Caco-2 (cell line): ENCODE measurements at regions not wholly inside any gene's neighbourhood (a gene's known extent, or its start where the extent isn't known, plus 50 kb on each side); places are given as distances from the start of the nearest gene placed in this dataset.
A peak's percentile ranks its signal among the peaks of the same experiment; 100 is the strongest.

ENCODE experiments used
- BruUV-seq: library from RNA; stranded (reverse); fragments of 400-500 nt; replicated peaks from 2 replicates; lab custom pipeline; 2021; lab: Mats Ljungman, UMichigan
- CTCF ChIA-PET: fragments of 300-600 bp; sonication (Branson Sonifier 250); formaldehyde crosslinking; loops from one replicate; lab custom pipeline; 2022; ENCODE audit warnings: antibody characterized with exemption; lab: Charles Lee
- POLR2A ChIA-PET: fragments of 300-600 bp; sonication (Branson Sonifier 250); formaldehyde crosslinking; loops from one replicate; lab custom pipeline; 2022; ENCODE audit warnings: antibody characterized with exemption; lab: Charles Lee
- DNase-seq, 2 experiments: peaks; one replicate each; pipeline versions ENCODE4 v3.0.0 to v3.0.0-alpha.2; 2020 to 2022
- H3K27me3 ChIP-seq: replicated peaks from 2 replicates; pipeline ENCODE4 v1.6.0; 2011; ENCODE audit warnings: low read length; ENCODE audit not compliant: control insufficient read depth, insufficient read depth
- H3K36me3 ChIP-seq: 2 replicates; pipeline ENCODE4 v1.5.1; 2011; ENCODE audit warnings: low read length; ENCODE audit not compliant: control insufficient read depth, insufficient read depth
- H3K4me1 ChIP-seq: fragments of 250-450 bp; sonication (Bioruptor Pico); 2 replicates; pipeline ENCODE4 v1.5.1; 2020; ENCODE audit warnings: mild to moderate bottlenecking
- H3K4me3 ChIP-seq: 2 replicates; pipeline ENCODE4 v1.5.1; 2011; ENCODE audit warnings: low read depth, mild to moderate bottlenecking, control low read depth, low read length
- H3K9me3 ChIP-seq: fragments of 250-450 bp; sonication (Bioruptor Pico); 2 replicates; pipeline ENCODE4 v1.5.1; 2020; ENCODE audit warnings: mild to moderate bottlenecking, moderate library complexity
- H3K27ac Mint-ChIP-seq: one replicate; pipeline ENCODE4 v1.8.0; 2022; ENCODE audit warnings: mixed read lengths; ENCODE audit not compliant: unreplicated experiment
- H3K27me3 Mint-ChIP-seq: one replicate; pipeline ENCODE4 v1.8.0; 2022; ENCODE audit warnings: mixed read lengths; ENCODE audit not compliant: insufficient read depth, unreplicated experiment
- H3K36me3 Mint-ChIP-seq: one replicate; pipeline ENCODE4 v1.8.0; 2022; ENCODE audit warnings: mild to moderate bottlenecking, mixed read lengths; ENCODE audit not compliant: insufficient read depth, unreplicated experiment
- H3K4me1 Mint-ChIP-seq: one replicate; pipeline ENCODE4 v1.8.0; 2022; ENCODE audit warnings: low read depth, mixed read lengths; ENCODE audit not compliant: unreplicated experiment
- H3K4me3 Mint-ChIP-seq: one replicate; pipeline ENCODE4 v1.8.0; 2022; ENCODE audit warnings: mild to moderate bottlenecking, moderate library complexity, mixed read lengths; ENCODE audit not compliant: unreplicated experiment
- H3K9me3 Mint-ChIP-seq: one replicate; pipeline ENCODE4 v1.8.0; 2022; ENCODE audit warnings: mixed read lengths; ENCODE audit not compliant: unreplicated experiment
- intact Hi-C: fragments of 100-400 bp; cut with micrococcal nuclease; formaldehyde crosslinking; loops from one replicate; pipeline ENCODE4 v1.10.0; 2022; ENCODE audit not compliant: unreplicated experiment
- TF ChIP-seq, protein P1 (sequence below), 2 experiments: fragments of 200-600 bp in 1 of 2; IDR thresholded peaks; 1 replicate in 1 of 2; 2 replicates in 1 of 2; pipeline versions ENCODE4 v1.5.1 to v1.8.0; 2011 to 2022; ENCODE audit warnings: antibody characterized with exemption in 1 of 2, control low read depth in 1 of 2, inconsistent platforms in 1 of 2, low read depth in 1 of 2, low read length in 1 of 2, mild to moderate bottlenecking in 1 of 2, moderate library complexity in 1 of 2; ENCODE audit not compliant: insufficient read depth in 1 of 2, severe bottlenecking in 1 of 2, unreplicated experiment in 1 of 2

DNA sequence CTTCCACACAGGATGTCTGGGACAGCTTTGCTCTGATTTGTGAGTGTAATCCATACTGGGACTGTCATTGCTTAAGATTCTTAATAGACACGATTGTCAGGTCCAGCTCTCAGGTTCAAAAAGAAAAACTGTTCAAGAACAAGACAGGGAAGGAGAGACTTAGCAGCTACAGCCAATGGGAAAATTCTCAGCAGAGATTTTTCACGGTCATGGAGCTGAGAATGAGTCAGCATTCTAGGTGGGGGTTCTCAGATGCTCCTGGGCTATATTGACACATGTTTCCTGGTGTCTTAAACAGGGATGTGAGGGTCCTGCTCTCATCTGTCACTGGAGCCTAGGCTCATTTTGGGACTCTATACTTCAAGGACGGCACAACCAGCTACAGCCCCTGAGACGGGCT lies 318.3 kb downstream of the RRAGC start:
- DNase-seq: no peak
- no peaks in the 10 kb centered on the region for H3K27me3 ChIP-seq
- H3K36me3 ChIP-seq: no peaks in the 10 kb centered on the region
- Mint-ChIP-seq H3K4me1 (no peaks in the 10 kb centered on the region), H3K9me3 (no peaks in the 10 kb centered on the region), H3K27me3 (peaks cover 4% of the 10 kb centered on the region), H3K27ac (peak overlapping the region; percentile 31), H3K36me3 (no peaks in the 10 kb centered on the region), H3K4me3 (no peak overlapping the region)
- H3K9me3 ChIP-seq: no peaks in the 10 kb centered on the region
- no peaks in the 10 kb centered on the region for H3K4me1 ChIP-seq
- ChIA-PET POLR2A (no interaction called here), CTCF (no interaction called here)
- intact Hi-C loops: no loop called here
- TF ChIP-seq, protein P1, sequence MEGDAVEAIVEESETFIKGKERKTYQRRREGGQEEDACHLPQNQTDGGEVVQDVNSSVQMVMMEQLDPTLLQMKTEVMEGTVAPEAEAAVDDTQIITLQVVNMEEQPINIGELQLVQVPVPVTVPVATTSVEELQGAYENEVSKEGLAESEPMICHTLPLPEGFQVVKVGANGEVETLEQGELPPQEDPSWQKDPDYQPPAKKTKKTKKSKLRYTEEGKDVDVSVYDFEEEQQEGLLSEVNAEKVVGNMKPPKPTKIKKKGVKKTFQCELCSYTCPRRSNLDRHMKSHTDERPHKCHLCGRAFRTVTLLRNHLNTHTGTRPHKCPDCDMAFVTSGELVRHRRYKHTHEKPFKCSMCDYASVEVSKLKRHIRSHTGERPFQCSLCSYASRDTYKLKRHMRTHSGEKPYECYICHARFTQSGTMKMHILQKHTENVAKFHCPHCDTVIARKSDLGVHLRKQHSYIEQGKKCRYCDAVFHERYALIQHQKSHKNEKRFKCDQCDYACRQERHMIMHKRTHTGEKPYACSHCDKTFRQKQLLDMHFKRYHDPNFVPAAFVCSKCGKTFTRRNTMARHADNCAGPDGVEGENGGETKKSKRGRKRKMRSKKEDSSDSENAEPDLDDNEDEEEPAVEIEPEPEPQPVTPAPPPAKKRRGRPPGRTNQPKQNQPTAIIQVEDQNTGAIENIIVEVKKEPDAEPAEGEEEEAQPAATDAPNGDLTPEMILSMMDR (IDR thresholded peaks at IDR 0.05; ENCODE audit: insufficient read depth in 1 of 2, low read depth in 1 of 2, low read length in 1 of 2, severe bottlenecking in 1 of 2, unreplicated experiment in 1 of 2): no peak
- no peak overlapping the region for H3K4me3 ChIP-seq
- no TSS peak for BruUV-seq

- POLR2A ChIA-PET: no interaction called here
- Mint-ChIP-seq H3K9me3 (no peaks in the 10 kb centered on the region), H3K36me3 (no peaks in the 10 kb centered on the region), H3K27me3 (peaks cover 4% of the 10 kb centered on the region), H3K4me1 (no peaks in the 10 kb centered on the region), H3K4me3 (no peak overlapping the region), H3K27ac (no peak overlapping the region)
- DNase-seq: no peak
- TF ChIP-seq, protein P1 (IDR thresholded peaks at IDR 0.05; ENCODE audit: insufficient read depth in 1 of 2, low read depth in 1 of 2, low read length in 1 of 2, severe bottlenecking in 1 of 2, unreplicated experiment in 1 of 2): no peak
- Histone ChIP-seq H3K4me3 (no peak overlapping the region), H3K27me3 (no peaks in the 10 kb centered on the region), H3K9me3 (no peaks in the 10 kb centered on the region), H3K36me3 (no peaks in the 10 kb centered on the region), H3K4me1 (no peaks in the 10 kb centered on the region)
- BruUV-seq: no TSS peak
- CTCF ChIA-PET: no interaction called here
- intact Hi-C loops: no loop called here
These were observed 319.6 kb downstream of the RRAGC start for GRCh38 chr1:38539931-38540330.

DNA sequence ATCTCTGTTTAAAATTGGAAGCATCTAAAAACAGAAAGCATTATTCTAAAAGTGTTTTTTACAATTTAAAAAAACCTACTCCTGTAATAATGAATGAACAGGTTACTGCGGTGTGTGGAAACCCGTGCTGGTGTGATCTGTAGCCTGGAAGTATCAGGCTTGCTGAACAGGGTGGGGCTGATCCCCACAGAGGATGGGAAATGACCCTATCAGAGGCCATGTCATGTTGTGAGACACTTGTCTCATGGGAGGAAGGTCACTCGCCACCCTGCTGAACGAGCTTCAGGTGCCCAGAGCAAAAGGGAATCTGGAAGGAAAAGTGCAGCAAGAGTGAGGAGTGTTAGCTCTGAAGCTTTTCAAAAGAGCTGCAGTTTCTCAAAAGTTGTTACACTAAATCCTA lies 320.7 kb downstream of the RRAGC start:
- Mint-ChIP-seq H3K36me3 (no peaks in the 10 kb centered on the region), H3K27ac (no peak overlapping the region), H3K4me1 (no peaks in the 10 kb centered on the region), H3K4me3 (no peak overlapping the region), H3K9me3 (no peaks in the 10 kb centered on the region), H3K27me3 (peaks cover 4% of the 10 kb centered on the region)
- ChIA-PET POLR2A (no interaction called here), CTCF (no interaction called here)
- H3K4me3 ChIP-seq: no peak overlapping the region
- no peaks in the 10 kb centered on the region for H3K36me3 ChIP-seq
- no peak for DNase-seq
- H3K9me3 ChIP-seq: no peaks in the 10 kb centered on the region
- intact Hi-C loops: no loop called here
- H3K27me3 ChIP-seq: no peaks in the 10 kb centered on the region
- TF ChIP-seq, protein P1 (IDR thresholded peaks at IDR 0.05; ENCODE audit: insufficient read depth in 1 of 2, low read depth in 1 of 2, low read length in 1 of 2, severe bottlenecking in 1 of 2, unreplicated experiment in 1 of 2): no peak
- no peaks in the 10 kb centered on the region for H3K4me1 ChIP-seq
- BruUV-seq: no TSS peak
